GM18870 (cell line): ENCODE measurements at regions not wholly inside any gene's neighbourhood (a gene's known extent, or its start where the extent isn't known, plus 50 kb on each side); places are given as distances from the start of the nearest gene placed in this dataset.
"Not testable (repeated sequence)": the region's sequence is repeated elsewhere in the genome, so short reads cannot be mapped to it uniquely, and the experiment has no call there.

Experiments
- ATAC-seq: cut with Tn5 transposase; IDR thresholded peaks from one replicate; pipeline ENCODE4 v1.9.1; 2021; ENCODE audit warnings: moderate library complexity; ENCODE audit not compliant: unreplicated experiment

DNA sequence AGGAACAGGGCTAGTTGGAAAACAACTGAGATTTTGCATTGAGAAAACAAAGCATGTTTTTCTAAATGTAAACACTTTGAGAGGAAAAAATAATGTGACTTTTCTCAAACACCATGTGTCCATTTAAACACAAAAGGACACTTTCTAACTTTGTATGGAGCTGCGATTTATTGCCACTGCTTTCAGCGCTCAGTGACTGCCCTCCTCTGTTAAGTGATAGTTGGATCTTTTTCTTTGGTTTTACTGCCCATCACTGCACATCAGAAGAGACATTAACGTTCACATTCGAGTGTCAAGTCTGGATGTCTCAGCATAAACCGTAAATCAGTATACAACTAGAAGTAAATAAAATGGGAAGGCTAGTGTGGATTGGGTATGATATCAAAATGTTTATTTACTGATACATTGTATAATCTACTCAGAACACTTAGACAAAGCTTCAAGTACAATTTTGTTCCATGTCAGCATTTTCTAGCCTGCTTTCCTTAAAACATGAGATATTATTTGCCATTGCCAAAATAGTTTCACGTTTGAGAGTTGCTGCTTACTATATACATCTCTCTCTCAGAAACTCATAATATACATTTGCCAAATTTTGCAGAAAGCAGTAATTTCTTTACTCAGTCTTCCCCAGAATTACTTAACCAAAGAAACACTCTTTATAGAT is 237.6 kb downstream of the IKZF2 start:
- no peak for ATAC-seq

DNA sequence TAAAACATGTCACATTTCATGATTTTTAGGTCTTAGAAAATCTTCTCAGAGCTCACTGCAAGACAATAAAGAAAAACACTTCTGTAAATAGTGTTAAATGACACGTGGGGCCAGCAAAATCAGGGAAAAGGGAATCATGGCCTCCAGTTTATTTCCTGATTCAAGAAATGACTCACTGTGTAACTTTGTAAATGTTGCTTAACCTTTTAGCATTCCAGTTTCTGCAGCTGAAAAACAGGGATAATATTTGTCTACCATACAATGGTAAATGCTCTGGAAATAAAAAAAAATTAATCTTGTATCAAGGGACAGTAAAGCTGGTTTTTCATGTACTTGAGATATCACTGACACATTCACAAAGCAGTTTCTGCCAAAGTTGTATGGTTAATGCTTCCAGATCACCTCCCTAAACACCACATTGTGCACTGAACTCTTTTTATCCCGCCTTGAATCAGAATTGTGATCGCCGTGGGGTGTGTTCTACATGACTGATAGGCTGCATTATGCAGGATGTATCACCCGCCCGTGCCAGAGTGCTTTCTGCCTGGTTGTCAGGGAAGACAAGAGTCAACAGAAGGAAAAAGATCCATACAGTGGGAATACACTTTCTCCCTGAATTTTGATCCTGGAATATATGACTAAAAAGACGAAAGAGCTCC is 238.8 kb downstream of the IKZF2 start:
- no peak for ATAC-seq

DNA sequence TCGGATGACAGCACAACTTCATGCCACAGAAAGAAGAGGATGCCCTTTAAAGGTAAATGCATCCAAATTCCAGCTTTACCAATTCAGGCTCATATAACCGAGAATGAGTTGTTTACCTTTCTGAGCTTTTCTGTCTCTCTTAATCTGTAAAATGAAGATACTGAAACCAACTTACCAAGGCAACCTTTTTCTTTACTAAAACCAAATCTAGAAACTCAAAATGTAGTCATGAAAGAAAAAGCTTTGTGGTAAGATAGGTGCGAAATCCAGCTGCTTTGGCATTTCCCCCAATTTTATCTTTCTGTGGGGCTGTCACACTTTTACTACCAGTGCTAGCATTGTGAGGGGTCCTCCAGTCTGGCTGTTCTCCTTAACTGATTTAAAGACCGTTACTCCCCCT is 240.4 kb downstream of the IKZF2 start:
- no peak for ATAC-seq

DNA sequence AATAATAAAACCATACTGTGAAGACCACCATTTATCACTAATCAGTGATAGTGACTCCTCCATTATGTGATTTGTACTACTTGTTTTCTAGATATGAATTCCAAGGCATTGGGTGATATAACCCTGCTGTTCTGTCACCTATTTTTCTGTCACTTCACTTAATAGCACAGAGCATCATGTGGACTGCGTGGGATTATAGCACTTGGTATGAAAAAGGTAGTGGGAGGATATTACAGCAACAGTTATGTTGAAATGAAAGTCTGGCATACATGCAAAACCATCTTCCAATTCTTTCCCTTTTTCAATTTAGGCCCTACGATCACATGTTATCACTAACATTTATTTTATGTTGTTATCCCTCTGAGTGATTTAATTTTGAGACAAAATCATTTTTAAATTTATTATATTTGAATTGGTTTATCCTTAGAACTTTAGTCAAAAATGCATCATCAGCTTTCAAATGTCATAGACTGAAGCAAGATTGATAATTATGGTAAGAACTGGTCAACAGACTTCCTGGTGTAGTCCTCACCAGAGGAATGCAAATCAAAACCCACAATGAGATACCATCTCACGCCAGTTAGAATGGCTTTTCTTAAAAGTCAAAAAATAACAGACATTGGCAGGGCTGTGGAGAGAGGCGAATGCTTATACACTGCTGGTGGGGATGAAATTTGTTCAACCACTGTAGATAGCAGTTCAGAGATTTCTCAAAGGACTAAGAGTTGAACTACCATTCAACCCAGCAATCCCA is 242.6 kb downstream of the IKZF2 start:
- ATAC-seq = no peak

DNA sequence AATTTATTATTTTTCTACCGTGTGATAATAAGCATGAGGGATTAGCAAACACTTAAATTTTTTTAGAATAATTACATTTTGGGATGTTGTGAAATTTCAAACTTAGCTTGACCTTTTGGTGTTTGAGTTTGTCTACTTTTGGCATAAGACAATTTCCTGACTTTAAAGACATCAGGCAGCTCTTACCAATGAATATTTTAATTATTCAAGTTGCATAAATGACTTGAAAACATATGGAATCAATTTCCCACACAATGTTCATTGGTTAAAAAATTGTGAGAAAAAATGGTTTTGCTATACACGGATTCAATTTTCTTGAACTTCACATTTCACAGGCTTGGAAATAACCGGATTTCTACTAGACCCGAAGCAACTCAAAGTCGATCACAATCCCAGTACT is 243.4 kb downstream of the IKZF2 start:
- ATAC-seq = no peak

DNA sequence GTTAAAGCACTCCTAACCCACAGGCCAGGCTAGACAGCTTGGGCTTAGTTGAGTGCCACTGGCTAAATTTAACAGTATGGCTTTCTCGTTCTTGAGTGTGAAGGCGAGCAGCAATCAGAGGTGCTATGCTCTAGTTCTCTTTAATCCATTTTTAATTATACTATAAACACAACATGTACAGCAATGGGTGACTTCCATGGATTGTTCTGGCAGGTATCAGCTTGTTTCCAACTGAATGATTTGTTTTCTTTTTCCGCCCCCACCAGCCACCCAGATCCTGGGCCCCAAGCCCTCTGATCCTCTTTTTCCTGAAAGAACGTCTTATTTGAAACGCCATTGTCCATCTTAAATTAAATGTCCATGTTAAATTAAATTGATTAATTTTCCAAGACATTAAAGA is 244.8 kb downstream of the IKZF2 start:
- no peak for ATAC-seq

DNA sequence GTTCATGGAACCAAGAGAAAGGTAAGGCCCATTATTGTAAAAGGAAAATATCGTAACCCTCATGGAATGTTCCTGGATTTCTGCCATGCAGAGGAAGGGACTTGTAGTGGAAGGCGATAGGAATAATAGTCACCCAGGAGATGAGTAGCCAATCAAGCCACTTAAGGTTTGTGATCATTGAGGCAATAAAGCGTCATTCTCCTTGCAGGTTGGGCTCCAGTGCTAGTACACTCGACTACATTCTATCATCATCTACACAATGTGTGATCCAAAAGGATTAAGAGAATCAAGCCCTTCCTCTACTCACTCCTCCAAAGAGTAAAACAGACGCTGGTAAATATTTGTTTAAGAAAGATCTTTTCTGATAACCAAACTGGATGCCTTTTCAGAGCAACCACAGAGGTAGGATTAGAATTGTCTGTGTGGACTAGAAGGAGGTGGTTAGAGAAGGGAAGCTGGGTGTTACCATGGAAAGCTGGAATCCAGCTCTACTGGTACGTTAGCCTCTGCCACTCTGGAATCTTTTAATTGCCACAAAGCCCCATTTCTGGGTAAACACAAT is 245.7 kb downstream of the IKZF2 start:
- ATAC-seq = no peak

DNA sequence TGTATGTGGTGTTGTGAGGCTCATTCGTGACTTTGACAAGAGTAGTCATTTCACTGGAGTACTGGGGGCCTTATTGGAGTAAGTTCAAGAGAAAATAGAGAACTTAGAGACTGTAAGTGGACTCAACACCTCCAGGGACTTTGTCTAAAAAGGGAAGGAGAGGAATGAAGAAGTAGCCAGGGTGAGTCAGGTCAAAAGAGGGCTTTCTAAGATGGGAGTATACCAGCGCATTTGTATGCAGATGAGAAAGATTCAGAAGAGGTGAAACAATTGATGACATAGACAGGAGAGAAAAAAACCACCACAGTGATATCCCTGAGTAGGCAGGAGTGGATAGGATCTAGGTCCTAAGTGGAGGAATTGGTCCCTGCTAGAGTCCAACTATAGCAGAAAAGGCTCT is 246.8 kb downstream of the IKZF2 start:
- no peak for ATAC-seq

DNA sequence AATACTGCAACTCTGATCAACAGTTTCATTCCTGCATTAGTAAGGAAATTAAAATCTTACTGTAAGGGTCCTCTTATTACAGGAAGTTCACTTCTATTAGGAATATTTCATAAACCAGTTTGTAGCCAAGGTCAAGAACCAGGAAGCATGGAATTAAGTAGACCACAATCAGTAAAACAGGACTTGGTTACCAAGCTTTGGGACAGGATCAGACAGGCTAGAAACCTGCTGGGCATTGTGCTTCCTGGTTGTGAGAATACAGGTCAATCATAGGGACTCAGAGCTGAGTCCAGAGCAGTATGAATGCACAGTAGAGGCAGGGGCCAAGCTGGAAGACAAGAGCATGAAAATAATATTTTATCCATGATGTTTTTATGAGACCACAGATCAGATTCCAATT is 248.0 kb downstream of the IKZF2 start:
- ATAC-seq = no peak

DNA sequence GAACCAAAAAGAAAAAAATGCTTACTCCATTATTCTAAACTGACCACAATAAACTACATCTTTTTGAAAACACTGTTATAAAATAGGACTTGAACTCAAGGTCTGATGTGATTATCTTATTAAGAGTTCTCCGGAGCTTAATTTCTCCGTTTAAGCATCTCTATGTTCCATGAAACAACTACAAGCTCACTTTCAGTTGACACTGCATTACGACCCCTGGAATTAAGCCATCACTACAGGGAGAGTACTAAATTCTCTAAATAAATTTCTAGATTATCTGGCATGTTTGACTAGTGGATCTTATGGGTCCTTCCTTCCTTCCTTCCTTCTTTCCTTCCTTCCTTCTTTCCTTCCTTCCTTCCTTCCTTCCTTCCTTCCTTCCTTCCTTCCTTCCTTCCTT is 249.0 kb downstream of the IKZF2 start:
- no peak for ATAC-seq

DNA sequence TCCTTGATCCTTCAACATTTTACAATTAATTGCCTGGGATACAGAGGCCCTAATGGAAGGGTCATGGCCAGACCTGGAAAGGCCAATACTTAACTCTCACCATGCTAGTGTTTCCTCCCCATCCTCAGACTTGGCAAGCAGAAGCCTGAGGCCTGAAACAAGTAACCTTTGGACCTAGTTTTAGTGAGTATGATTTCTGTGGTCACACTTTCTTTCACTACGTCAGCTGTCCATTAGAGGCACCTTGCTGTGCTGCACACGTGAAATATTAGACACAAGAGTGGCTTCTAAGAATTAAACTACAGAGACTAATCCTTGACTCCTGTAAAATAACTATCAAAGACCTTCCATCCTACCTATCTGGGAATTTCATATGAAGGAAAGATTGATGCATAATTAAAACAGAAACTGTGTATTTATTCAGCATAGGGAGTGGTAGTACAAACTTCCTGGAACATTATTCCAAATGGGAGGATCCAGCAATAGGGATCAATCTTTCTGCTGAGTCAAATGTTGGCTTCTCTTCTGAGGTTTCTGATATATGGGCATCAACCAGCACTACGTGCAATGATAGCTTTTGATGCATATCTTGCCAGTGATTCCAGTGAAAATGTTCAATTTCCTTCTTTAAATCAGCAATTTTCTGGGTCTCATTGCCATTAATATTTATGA is 249.7 kb downstream of the IKZF2 start:
- no peak for ATAC-seq

DNA sequence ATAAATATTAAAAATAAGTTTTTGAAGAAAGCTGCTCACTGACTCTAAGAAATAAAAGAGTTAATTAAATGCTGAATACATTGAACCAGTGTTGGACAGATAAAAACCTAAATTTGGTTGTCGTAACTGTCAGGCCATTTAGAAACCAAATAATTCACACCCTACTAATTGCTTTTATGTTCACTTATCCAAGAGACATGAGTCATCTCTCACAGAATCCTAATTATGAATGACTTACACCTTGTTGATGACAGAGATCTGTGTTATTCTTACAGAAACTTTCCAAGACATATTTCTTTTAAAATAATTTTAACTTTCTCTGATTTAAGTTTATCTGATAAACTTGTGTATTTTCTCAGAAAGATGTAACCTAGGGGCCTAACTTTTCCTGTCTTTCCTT is 250.7 kb downstream of the IKZF2 start:
- ATAC-seq = no peak

DNA sequence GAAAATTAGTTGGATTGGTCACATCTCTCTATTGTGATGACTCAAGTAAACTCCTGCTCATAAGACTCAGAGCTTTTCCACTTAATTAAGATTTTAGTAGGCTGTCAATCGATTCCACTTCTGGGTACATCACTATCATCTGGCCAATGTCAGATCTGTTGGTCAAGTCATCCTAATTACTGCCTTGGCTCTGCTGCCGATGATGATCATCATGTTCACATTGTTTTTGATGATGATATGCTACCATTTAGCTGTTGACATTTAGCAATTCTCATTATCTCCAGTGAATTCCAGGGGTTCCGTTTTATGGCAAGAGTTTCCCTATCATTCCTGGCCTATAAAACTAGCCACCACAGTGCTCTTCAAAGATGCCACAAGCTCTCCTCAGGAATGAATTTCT is 253.4 kb downstream of the IKZF2 start:
- ATAC-seq = no peak

DNA sequence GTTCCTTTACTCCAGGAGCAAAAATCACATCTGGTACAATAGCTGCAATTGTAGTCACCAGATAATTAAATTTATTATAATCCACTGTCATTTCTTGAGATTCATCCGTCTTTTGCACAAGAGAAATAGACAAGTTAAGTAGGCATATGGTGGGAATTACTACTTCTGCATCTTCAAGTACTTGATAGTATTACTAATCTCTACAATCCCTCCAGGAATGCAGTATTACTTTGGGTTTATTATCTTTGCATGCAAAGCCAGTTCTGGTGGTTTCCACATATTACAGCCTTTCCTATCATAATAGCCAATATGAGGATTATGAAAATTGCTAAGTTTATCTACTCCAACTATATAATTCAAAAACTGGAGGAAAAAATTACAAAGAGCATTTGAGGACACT is 254.1 kb downstream of the IKZF2 start:
- ATAC-seq = no peak

DNA sequence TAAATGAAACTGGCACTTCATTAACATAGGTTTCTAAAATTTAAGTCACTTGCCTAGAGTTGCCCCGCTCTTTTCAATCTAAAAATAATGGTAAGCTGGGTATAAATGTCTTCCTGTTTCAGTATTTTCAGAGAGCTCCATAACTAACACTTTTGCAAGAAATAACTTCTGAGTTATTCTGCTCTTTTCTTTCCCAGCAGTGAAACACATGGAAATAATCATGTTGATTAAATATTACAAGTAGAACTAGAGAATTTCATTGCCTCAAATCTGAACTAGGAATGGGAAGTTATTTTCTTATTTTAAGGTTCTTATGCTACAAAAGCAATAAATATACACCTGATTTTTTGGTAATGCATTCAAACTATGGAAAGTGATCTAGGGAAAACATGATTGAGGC is 257.4 kb downstream of the IKZF2 start:
- ATAC-seq = no peak

DNA sequence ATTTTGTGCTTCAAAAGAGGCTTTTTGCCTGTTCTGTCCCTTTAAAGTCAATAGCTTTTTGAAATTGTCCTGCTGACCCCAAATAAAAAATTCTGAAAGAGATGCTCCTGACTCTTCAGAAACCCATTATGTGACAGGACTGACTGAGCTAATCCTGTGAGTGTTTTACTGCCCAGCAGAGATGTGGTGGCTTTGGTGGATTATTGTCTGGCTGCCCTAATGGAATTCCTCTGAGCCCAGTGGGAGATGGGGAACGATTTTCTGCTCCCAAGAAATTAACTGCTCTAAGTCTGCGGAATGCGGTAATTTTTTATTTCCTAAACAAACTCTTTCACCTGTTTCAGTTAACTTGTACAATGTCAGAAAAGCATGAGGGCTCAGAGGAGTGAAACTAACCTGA is 258.2 kb downstream of the IKZF2 start:
- no peak for ATAC-seq

DNA sequence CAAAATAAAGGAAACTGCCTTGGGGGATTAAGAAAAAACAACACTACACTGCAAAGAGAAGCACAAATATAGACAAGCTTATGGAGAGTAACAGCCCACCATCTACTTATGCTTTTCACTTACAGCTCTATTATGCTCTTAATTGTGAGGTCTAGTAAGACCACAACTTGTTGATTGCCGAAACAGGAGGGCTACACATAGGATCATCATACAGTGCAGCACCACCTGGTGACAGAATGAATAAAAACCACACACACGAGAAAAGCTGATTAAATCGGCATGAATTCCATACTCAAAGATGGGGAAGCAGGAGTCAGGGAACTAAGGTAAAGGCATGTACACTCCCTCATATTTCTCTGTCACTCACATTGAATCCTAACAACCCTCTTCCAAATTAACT is 259.2 kb downstream of the IKZF2 start:
- ATAC-seq = no peak

DNA sequence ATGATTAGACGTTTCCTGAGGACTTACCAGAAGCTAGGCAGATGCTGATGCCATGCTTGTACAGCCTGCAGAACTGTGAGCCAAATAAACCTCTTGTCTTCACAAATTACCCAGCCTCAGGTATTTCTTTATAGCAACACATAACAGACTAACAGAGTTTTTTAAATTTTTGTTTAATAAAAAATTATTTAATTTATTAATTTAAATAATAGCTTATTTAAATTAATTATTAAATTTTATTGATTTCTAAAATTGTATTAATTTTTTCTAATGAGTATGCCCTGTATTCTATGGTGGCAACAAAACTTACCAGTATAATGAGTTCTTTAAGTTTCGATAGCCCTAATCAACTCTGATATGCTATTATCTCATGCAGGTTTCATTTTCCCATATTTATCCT is 259.8 kb downstream of the IKZF2 start:
- no peak for ATAC-seq

DNA sequence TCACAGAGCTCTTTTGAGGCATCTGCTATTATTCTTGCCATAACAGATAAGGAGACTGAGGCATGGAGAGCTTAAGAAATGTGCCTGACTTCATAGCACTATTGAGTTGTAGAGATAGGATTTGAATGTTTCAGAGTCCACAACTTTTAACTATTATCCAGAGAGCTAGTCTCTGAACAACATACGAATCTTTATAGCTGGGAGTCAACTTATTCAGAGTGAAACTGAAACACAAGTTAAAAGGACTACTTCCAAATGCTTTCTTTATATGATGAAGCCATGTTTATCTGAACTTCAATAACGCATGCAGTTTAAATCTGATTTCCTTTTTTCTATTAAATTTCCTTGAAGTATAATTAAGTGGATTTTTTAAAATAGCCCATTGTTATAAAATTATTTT is 268.8 kb downstream of the IKZF2 start:
- peak; percentile 53 for ATAC-seq

DNA sequence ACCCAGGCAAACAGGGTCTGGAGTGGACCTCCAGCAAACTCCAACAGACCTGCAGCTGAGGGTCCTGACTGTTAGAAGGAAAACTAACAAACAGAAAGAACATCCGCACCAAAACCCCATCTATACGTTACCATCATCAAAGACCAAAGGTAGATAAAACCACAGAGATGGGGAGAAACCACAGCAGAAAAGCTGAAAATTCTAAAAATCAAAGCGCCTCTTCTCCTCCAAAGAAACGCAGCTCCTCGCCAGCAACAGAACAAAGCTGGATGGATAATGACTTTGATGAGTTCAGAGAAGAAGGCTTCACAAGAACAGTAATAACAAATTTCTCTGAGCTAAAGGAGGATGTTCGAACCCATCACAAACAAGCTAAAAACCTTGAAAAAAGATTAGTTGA is 274.9 kb downstream of the IKZF2 start:
- not testable (repeated sequence) for ATAC-seq

DNA sequence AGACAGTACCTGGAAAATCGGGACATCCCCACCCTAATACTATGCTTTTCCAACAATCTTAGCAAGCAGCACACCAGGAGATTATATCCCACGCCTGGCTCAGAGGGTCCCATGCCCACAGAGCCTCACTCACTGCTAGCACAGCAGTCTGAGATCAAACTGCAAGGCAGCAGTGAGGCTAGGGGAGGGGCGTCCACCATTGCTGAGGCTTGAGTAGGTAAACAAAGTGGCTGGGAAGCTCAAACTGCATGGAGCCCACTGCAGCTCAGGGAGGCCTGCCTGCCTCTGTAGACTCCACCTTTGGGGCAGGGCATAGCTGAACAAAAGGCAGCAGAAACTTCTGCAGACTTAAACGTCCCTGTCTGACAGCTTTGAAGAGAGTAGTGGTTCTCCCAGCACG is 275.5 kb downstream of the IKZF2 start:
- not testable (repeated sequence) for ATAC-seq
